OCI-LY7 (cell line): ENCODE measurements at regions not wholly inside any gene's neighbourhood (a gene's known extent, or its start where the extent isn't known, plus 50 kb on each side); places are given as distances from the start of the nearest gene placed in this dataset.

Experiments used
- CTCF ChIP-seq: fragments of 200-600 bp; sonication (generic); conservative IDR thresholded peaks from 2 replicates; pipeline ENCODE4 v1.5.1; 2014; ENCODE audit warnings: mild to moderate bottlenecking, antibody characterized with exemption, low read length, moderate library complexity, mixed read lengths
- EZH2phosphoT487 ChIP-seq: fragments of 200-600 bp; sonication (generic); IDR thresholded peaks from 2 replicates; pipeline ENCODE4 v1.6.1; 2018; ENCODE audit warnings: low read depth, borderline replicate concordance, mild to moderate bottlenecking, mixed run types, antibody characterized with exemption, low read length, moderate library complexity, mixed read lengths

- no peak for TF ChIP-seq CTCF
- no peak for TF ChIP-seq EZH2phosphoT487
Observed at GRCh38 chr3:4904811-4905695, 74.2 kb upstream of the BHLHE40 start.
